Calu3 (cell line): ENCODE measurements at regions not wholly inside any gene's neighbourhood (a gene's known extent, or its start where the extent isn't known, plus 50 kb on each side); places are given as distances from the start of the nearest gene placed in this dataset.
"Not testable (repeated sequence)": the region's sequence is repeated elsewhere in the genome, so short reads cannot be mapped to it uniquely, and the experiment has no call there.

Experiments used
- BruUV-seq: library from RNA; stranded (reverse); fragments of 400-500 nt; replicated peaks from 2 replicates; lab custom pipeline; 2021; lab: Mats Ljungman, UMichigan
- CTCF ChIA-PET: fragments of 300-600 bp; sonication (Branson Sonifier 250); formaldehyde crosslinking; loops from one replicate; lab custom pipeline; 2022; ENCODE audit warnings: antibody characterized with exemption; lab: Charles Lee
- DNase-seq: peaks from one replicate; pipeline ENCODE4 v3.0.0; 2022
- H3K27ac Mint-ChIP-seq: one replicate; pipeline ENCODE4 v1.8.0; 2022; ENCODE audit warnings: mixed read lengths; ENCODE audit not compliant: unreplicated experiment
- H3K27me3 Mint-ChIP-seq: one replicate; pipeline ENCODE4 v1.8.0; 2022; ENCODE audit warnings: mixed read lengths; ENCODE audit not compliant: unreplicated experiment
- H3K36me3 Mint-ChIP-seq: one replicate; pipeline ENCODE4 v1.8.0; 2022; ENCODE audit warnings: mild to moderate bottlenecking, moderate library complexity, mixed read lengths; ENCODE audit not compliant: insufficient read depth, unreplicated experiment
- H3K4me1 Mint-ChIP-seq: one replicate; pipeline ENCODE4 v1.8.0; 2022; ENCODE audit warnings: mild to moderate bottlenecking, low read depth, mixed read lengths; ENCODE audit not compliant: unreplicated experiment
- H3K4me3 Mint-ChIP-seq: one replicate; pipeline ENCODE4 v1.8.0; 2022; ENCODE audit warnings: mild to moderate bottlenecking, low read depth, moderate library complexity, mixed read lengths; ENCODE audit not compliant: unreplicated experiment
- H3K9me3 Mint-ChIP-seq: one replicate; pipeline ENCODE4 v1.8.0; 2022; ENCODE audit warnings: low read depth, mixed read lengths; ENCODE audit not compliant: unreplicated experiment
- intact Hi-C: fragments of 100-400 bp; cut with micrococcal nuclease; formaldehyde crosslinking; loops from one replicate; pipeline ENCODE4 v1.10.0; 2022; ENCODE audit not compliant: unreplicated experiment
- TF ChIP-seq, protein P1 (sequence below): fragments of 200-600 bp; IDR thresholded peaks from one replicate; pipeline ENCODE4 v1.8.0; 2022; ENCODE audit warnings: antibody characterized with exemption; ENCODE audit not compliant: unreplicated experiment

DNA sequence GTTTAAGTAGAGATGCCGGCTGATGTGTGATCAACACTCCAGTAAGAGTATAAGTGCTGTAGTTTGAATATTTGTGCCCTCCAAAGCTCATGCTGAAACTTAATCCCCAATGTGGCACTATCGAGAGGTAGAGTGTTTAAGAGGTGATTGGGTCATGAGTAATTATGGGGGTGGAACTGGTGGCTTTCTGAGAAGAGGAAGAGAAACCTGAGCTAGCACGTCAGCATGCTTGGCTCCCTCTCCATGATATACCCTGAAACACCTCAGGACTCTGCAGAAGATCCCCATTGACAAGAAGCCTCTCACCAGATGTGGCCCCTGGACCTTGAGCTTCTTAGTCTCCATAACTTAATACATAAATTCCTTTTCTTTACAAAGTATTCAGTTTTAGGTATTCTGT lies 584.8 kb downstream of the TSN start:
- intact Hi-C loops, result no loop called here

GRCh38 chr2:122341007-122341406 lies 585.6 kb downstream of the TSN start:
- no peak for DNase-seq
- no peaks in the 10 kb centered on the region for H3K4me1 Mint-ChIP-seq
- no peak overlapping the region for H3K27ac Mint-ChIP-seq

More for the DNA sequence above, 584.8 kb downstream of the TSN start:
- no peak for DNase-seq
- H3K27me3 Mint-ChIP-seq, result peaks cover 16% of the 10 kb centered on the region
- no peaks in the 10 kb centered on the region for H3K36me3 Mint-ChIP-seq
- no peak overlapping the region for H3K4me3 Mint-ChIP-seq
- CTCF ChIA-PET, result no interaction called here
- peaks cover 2% of the 10 kb centered on the region for H3K9me3 Mint-ChIP-seq
- TF ChIP-seq, protein P1, sequence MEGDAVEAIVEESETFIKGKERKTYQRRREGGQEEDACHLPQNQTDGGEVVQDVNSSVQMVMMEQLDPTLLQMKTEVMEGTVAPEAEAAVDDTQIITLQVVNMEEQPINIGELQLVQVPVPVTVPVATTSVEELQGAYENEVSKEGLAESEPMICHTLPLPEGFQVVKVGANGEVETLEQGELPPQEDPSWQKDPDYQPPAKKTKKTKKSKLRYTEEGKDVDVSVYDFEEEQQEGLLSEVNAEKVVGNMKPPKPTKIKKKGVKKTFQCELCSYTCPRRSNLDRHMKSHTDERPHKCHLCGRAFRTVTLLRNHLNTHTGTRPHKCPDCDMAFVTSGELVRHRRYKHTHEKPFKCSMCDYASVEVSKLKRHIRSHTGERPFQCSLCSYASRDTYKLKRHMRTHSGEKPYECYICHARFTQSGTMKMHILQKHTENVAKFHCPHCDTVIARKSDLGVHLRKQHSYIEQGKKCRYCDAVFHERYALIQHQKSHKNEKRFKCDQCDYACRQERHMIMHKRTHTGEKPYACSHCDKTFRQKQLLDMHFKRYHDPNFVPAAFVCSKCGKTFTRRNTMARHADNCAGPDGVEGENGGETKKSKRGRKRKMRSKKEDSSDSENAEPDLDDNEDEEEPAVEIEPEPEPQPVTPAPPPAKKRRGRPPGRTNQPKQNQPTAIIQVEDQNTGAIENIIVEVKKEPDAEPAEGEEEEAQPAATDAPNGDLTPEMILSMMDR, result no peak
- H3K4me1 Mint-ChIP-seq, result no peaks in the 10 kb centered on the region
- H3K27ac Mint-ChIP-seq, result no peak overlapping the region
- no TSS peak for BruUV-seq

GRCh38 chr2:122352151-122352550 lies 596.7 kb downstream of the TSN start:
- CTCF ChIA-PET, H3K4me1 Mint-ChIP-seq, H3K27ac Mint-ChIP-seq, H3K36me3 Mint-ChIP-seq, H3K9me3 Mint-ChIP-seq, intact Hi-C loops, DNase-seq, BruUV-seq, H3K4me3 Mint-ChIP-seq: not testable (repeated sequence)
- H3K27me3 Mint-ChIP-seq, result peaks cover 26% of the 10 kb centered on the region

More at GRCh38 chr2:122341007-122341406, 585.6 kb downstream of the TSN start:
- CTCF ChIA-PET, result no interaction called here
- no peaks in the 10 kb centered on the region for H3K36me3 Mint-ChIP-seq
- TF ChIP-seq, protein P1, result no peak
- peaks cover 16% of the 10 kb centered on the region for H3K27me3 Mint-ChIP-seq
- no peak overlapping the region for H3K4me3 Mint-ChIP-seq
- H3K9me3 Mint-ChIP-seq, result peaks cover 6% of the 10 kb centered on the region
- intact Hi-C loops, result no loop called here
- BruUV-seq, result no TSS peak

DNA sequence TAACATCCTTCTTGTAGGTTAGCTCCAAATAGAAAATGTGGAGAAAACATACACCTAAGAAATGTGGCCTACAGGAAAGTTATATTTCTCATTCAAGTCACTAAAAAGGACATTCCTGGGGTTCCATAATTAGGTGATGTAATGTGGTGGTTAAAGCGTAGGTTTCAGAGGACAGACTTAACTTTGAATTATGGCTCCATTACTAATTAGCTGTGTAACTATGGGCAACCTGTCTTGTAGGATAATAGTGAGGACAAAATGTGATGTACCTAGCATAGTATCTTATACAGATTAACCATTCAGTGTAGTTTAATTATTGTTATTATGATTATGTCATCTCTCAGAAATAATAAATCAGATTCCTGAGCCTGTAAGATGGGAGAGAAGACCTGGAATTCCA lies 602.5 kb downstream of the TSN start:
- CTCF ChIA-PET, result no interaction called here
- no peak overlapping the region for H3K27ac Mint-ChIP-seq

GRCh38 chr2:122358729-122359128 lies 603.3 kb downstream of the TSN start:
- Mint-ChIP-seq H3K27ac (no peak overlapping the region), H3K36me3 (no peaks in the 10 kb centered on the region), H3K9me3 (no peaks in the 10 kb centered on the region), H3K27me3 (peaks cover 32% of the 10 kb centered on the region), H3K4me1 (no peaks in the 10 kb centered on the region), H3K4me3 (no peak overlapping the region)
- TF ChIP-seq, protein P1, result no peak
- CTCF ChIA-PET, result no interaction called here
- intact Hi-C loops, result no loop called here
- DNase-seq, result no peak
- BruUV-seq, result no TSS peak

More for the DNA sequence above, 602.5 kb downstream of the TSN start:
- Mint-ChIP-seq H3K9me3 (no peaks in the 10 kb centered on the region), H3K4me1 (no peaks in the 10 kb centered on the region), H3K27me3 (peaks cover 33% of the 10 kb centered on the region), H3K4me3 (no peak overlapping the region), H3K36me3 (peaks cover 5% of the 10 kb centered on the region)
- no peak for DNase-seq
- no TSS peak for BruUV-seq
- intact Hi-C loops, result no loop called here
- TF ChIP-seq, protein P1, result no peak
